Putamen (tissue), 1 donor: ENCODE measurements at regions not wholly inside any gene's neighbourhood (a gene's known extent, or its start where the extent isn't known, plus 50 kb on each side); places are given as distances from the start of the nearest gene placed in this dataset.

ENCODE experiments used
- DNase-seq: peaks from one replicate; pipeline ENCODE4 v3.0.0-alpha.2; 2016; ENCODE audit warnings: low spot score

- DNase-seq, result no peak
Observed at GRCh38 chr17:27973258-27974044, 69.0 kb upstream of the NLK start.

GRCh38 chr17:27974045-27974436, 68.4 kb upstream of the NLK start:
- no peak for DNase-seq

GRCh38 chr17:27974531-27975145, 67.8 kb upstream of the NLK start:
- no peak for DNase-seq

GRCh38 chr17:27975146-27976011, 67.1 kb upstream of the NLK start:
- no peak for DNase-seq

- DNase-seq, result no peak
Observed at GRCh38 chr17:27976331-27976730, 66.1 kb upstream of the NLK start.

DNA sequence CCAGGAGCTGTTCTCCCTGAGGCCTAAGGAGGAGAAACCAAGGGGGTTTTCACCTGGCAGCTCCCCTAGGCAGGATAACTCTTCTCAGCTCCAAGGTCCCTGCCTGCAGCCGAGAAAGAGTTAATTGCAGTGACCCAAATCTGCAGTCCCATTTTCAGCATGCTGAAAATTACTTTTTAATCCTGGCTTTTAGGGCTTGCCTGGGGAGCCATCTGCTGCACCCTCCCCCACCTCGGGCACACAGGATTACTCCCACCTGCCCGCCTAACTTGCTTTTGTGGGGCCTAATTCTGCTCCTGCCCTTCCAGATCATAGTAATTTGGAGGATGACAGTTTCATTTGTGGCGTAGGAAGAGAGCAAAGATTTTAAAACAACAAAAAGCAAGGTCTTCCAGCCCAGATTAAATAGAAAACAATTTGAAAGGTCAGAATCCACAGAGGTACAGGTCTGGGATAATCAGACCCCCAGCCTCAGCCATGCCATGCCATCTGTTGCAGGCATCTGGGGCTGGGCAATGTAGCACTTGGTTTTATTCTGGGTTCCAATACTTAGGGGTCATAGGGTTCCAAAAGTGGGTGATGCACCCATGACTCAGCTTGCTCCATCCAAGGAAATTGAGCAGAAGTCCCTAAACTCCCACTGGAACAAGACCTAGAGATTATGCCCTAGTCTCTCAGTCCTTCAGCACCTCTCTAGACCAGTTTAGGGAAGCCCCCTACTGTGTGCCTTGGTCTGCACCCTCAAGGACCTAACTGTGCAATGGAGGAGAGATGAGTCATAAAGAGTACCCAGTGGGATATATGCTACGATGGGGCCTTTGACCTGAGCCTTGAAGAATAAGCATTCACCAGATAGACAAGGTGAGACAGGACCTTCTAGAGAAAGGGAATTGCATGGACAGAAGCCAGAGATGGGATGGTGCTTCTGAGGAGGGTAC, 64.5 kb upstream of the NLK start:
- no peak for DNase-seq

DNA sequence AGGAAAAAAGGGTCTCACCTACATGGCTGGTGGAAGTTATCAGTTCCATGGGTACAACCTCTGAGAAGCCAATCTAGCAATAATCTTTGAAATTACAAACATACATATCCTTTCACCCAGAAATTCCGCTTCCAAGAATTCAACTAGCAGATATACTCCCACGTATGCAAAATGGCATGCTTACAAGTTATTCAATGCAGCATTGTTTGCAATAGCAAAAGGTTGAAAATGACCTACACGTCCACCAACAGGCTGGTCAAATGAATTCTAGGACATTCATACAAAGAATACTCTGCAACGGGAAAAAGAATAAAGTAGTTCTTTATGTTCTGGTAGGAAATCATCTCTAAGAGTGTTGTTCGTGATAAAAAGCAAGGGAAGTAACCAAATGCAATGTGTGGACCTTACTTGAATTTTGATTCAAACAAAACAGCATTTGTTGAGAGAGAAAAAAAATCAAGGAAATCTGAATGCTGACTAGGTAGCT, 63.7 kb upstream of the NLK start:
- no peak for DNase-seq

DNA sequence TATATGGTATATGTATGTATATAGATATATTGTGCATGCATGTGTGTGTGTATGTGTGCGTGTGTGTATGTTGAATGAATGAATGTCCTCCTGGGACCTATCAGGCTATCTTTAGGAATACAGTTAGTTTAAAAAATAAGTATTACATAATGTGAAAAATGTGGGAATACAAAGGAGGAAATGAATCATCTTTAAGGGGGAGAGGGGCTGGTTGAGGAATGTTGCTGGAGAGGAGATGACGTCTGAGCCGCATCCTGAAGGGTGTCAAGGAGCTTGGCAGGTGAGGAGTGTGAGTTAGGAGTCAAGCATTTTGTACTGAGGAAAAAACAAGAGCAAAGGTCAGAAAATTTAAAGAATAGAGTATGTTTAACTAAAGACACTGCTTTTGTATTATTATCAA, 62.4 kb upstream of the NLK start:
- no peak for DNase-seq

DNA sequence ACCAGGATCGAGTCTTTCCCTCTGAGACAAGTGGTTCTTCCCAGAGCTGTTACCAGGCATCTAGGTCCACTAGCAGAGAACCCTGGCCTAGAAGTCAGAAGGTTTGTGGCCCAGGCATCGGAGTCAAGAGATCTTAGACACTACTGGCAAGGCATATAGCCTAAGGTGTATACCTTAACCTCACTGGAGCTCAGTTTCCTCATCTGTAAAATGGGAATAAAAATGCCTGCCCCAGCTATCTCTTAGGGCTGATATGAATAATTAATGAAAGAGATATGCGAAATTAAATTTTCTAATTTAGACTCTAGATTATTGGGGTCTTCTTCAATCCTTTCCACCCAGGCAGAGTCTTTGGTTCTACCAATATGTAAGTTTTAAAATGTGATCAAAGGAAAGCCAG, 60.5 kb upstream of the NLK start:
- DNase-seq, result no peak

GRCh38 chr17:27982688-27983087, 59.8 kb upstream of the NLK start:
- DNase-seq, result no peak

DNA sequence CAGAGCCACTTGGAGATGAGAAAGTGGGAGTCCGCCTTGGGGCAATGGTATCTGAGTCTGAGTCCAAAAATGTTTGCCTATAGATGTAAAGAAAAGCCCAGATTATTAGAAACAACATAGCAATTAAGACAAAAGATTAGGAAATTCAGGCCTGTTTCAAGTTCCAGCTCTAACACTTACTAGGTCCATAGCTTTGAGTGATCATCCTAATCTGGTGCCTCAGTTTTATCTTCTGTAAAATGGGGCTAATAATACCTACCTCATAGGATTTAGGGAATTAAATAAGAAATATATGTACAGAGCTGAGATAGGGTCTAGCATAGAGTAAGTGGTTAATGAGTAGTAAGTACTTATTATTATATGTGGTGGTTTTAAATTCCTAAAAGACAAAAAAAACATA, 58.6 kb upstream of the NLK start:
- no peak for DNase-seq

GRCh38 chr17:27984404-27984803, 58.1 kb upstream of the NLK start:
- DNase-seq, result no peak

DNA sequence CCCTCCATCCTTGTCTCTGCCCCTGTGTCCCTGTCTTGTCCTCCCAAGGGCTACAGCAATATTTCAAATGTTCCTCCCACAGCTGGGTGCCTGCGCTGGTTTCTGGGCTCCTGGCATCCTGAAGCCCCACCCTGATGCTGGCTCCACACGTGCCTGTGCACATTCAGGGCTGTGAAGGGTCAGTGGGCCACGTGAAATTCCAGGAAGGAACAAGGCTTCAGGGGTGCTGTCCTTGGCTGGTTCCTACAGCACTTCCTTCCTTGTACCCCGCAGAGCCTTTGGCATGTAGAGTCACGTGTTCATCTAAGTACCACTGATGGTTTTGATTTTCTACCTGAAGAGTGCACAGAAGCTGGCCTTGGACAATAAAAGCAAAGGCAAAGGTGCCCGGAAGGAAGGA, 57.7 kb upstream of the NLK start:
- DNase-seq, result no peak

GRCh38 chr17:27985306-27985705, 57.2 kb upstream of the NLK start:
- DNase-seq, result no peak

DNA sequence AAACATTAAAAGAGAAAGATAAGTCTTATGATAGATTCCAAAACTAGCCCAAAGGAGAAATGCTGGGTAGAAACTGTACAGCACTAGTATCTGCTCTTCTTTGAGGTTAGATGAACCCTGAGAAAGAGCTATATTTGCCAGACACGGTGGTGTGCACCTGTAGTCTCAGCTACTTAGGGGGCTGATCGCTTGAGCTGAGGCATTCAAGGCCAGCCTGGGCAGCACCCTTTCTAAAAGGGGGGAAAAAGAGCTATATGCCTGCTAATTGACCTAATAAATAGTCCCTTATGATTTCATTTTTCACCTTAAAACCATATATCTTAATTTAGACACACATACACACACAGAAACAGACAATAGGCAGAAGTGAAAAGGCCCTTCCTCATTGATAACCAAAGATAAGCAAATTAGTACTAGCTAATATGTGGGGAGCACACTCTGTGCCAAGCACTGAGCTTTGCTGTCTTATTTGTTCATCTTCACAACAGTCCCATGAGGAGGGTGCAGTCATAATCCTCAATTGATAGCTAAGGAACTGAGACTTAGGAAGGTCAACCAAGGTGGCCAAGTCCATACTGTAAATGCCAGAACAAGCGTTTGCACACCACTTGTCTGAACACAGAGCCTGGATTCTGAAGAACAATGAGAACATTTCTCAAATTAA, 56.6 kb upstream of the NLK start:
- no peak for DNase-seq

- no peak for DNase-seq
Observed at GRCh38 chr17:27986805-27987684, 55.4 kb upstream of the NLK start.

GRCh38 chr17:27989046-27989445, 53.4 kb upstream of the NLK start:
- DNase-seq, result no peak

DNA sequence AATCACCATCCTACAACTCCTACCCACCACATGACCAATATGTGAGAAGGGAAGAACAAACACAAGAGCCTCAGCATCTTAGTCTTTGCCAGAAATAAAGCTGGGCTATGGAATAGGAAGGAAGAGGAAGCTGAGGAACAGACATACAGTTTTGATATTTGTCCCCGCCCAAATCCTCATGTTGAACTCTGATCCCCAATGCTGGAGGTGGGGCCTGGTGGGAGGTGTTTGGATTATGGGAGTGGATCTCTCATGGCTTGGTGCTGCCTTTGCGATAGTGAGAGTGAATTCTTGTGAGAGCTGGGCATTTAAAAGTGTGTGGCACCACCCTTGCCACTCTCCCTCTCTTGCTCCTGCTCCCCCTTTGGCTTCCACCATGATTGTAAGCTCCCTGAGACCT, 52.4 kb upstream of the NLK start:
- no peak for DNase-seq

DNA sequence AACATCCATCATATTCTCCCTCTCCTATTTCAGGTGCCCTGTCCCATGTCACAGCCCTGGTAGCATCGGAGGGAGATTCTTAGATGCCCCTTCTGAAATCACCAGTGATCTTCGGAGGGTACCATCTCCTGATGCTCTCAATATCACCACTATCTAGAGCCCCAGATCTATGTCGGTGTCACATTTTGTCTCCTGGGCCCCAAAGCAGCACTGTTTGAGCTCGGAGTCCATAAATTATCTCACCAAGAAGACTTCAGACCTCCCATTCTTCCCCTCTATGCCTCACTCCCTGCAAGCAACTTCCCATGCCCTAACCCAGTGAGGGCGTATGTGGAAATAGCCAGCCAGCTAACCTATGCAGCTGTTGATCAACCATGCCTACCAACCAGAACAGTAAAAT, 51.5 kb upstream of the NLK start:
- no peak for DNase-seq

DNA sequence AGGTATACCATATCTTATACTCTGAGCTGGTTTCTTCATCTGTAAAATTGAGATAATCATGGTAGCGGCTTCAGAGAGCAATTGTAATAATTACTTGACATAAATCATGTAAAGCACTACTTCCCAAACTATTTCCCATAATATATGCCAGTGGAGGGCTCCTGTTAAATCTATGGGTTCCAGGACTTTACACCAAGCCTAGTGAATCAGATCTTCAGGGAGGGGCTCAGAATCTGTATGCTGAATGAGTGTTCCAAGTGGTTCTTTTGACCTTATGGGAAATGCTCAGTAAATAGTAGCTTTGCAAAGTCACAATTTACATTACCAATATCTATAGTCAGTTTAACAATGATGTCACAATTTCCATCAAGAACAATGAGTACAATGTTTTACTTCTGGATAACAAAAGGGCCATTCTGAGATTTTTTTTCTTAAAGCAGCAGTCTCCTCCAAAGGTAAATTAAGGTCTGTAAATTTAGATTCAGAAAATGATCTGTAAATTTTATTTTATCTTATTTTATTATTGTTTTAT, 50.9 kb upstream of the NLK start:
- no peak for DNase-seq
